Uterus (tissue), 3 donors: ENCODE measurements at regions not wholly inside any gene's neighbourhood (a gene's known extent, or its start where the extent isn't known, plus 50 kb on each side); places are given as distances from the start of the nearest gene placed in this dataset.

Experiments
- DNase-seq, 2 donors: peaks; one replicate each; pipeline ENCODE4 v3.0.0-alpha.2; 2019 to 2020
- H3K27ac ChIP-seq, 2 donors: fragments of 200-600 bp; sonication (generic); 1 replicate in 1 of 2; 2 replicates in 1 of 2; pipeline ENCODE4 v1.5.1; 2016 to 2018
- H3K27me3 ChIP-seq, 2 donors: fragments of 200-600 bp; sonication (generic); one replicate each; pipeline ENCODE4 v1.5.1; 2018 to 2019; ENCODE audit warnings: control low read depth in 1 of 2
- H3K36me3 ChIP-seq, 2 donors: fragments of 200-600 bp; sonication (generic); one replicate each; pipeline ENCODE4 v1.5.1; 2019; ENCODE audit warnings: control low read depth in 1 of 2
- H3K4me1 ChIP-seq, 2 donors: fragments of 200-600 bp; sonication (generic); one replicate each; pipeline ENCODE4 v1.5.1; 2018 to 2019; ENCODE audit warnings: control low read depth in 1 of 2
- H3K4me3 ChIP-seq, 2 donors: fragments of 200-600 bp; sonication (generic); 1 replicate in 1 of 2; 2 replicates in 1 of 2; pipeline ENCODE4 v1.5.1; 2018 to 2019; ENCODE audit warnings: mild to moderate bottlenecking in 1 of 2
- H3K9me3 ChIP-seq, 2 donors: fragments of 200-600 bp; sonication (generic); one replicate each; pipeline ENCODE4 v1.5.1; 2019; ENCODE audit warnings: control low read depth in 1 of 2
- POLR2A ChIP-seq, 2 donors: fragments of 450-650 bp; IDR thresholded peaks; one replicate each; pipeline ENCODE4 v1.6.1; 2016; ENCODE audit warnings: antibody characterized with exemption in 2 of 2, mild to moderate bottlenecking in 1 of 2, moderate library complexity in 1 of 2
- intact Hi-C: fragments of 100-400 bp; cut with DNase I; formaldehyde crosslinking; loops from one replicate; pipeline ENCODE4 v1.15.1; 2023; ENCODE audit warnings: low total_unique reads
- TF ChIP-seq, protein P1 (sequence below), 4 experiments: fragments of 200-600 bp in 2 of 4; fragments of 450-650 bp in 2 of 4; sonication (generic) in 2 of 4; IDR thresholded peaks; one replicate each; pipeline ENCODE4 v1.5.1; 2016 to 2019; ENCODE audit warnings: antibody characterized with exemption in 4 of 4, mild to moderate bottlenecking in 2 of 4, moderate library complexity in 1 of 4
- donor health status: DM: yes; HTN: yes; CAD: no.

DNA sequence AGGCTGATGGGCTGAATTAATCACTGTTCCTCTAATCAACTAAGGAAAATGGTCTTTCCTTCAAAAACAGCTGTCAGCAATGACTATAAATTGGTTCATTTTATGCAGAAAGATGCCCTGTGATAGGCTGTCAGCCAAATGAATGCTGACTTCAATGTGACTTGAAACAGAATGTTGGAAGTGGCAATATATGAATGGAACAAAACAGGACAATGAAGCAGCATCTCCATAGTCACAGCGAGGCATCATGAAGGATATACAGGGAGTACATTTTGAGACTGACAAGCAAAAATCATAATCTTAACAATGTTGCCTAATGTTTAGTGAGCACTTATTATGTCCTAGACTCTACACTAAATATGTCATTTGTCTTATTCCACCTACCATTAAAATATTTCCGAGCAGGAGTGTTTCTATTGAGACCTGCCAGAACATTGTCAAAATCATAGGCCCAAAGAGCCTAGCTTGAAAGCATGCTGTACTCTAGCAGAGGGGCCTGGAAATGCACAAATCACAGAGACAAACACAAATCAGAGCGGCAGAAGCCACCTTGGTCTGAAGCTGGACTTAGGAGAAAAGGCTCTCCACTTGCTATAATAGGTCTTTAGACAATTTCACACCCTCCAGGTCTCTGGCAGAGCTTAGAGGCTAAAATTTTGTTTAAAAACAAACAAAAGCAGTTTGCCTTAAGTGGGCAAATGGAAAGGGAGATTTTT is 63.3 kb downstream of the FAM50B start:
- Histone ChIP-seq H3K4me3 (no peak overlapping the region), H3K4me1 (peaks cover 8 to 19% of the 10 kb centered on the region in 2 donors), H3K27ac (peak overlapping the region; percentile 82 to 87), H3K9me3 (no peaks in the 10 kb centered on the region), H3K36me3 (no peaks in the 10 kb centered on the region), H3K27me3 (no peaks in the 10 kb centered on the region)
- intact Hi-C loops = no loop called here
- TF ChIP-seq, protein P1, sequence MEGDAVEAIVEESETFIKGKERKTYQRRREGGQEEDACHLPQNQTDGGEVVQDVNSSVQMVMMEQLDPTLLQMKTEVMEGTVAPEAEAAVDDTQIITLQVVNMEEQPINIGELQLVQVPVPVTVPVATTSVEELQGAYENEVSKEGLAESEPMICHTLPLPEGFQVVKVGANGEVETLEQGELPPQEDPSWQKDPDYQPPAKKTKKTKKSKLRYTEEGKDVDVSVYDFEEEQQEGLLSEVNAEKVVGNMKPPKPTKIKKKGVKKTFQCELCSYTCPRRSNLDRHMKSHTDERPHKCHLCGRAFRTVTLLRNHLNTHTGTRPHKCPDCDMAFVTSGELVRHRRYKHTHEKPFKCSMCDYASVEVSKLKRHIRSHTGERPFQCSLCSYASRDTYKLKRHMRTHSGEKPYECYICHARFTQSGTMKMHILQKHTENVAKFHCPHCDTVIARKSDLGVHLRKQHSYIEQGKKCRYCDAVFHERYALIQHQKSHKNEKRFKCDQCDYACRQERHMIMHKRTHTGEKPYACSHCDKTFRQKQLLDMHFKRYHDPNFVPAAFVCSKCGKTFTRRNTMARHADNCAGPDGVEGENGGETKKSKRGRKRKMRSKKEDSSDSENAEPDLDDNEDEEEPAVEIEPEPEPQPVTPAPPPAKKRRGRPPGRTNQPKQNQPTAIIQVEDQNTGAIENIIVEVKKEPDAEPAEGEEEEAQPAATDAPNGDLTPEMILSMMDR (IDR thresholded peaks at IDR 0.05) = no peak
- TF ChIP-seq POLR2A (IDR thresholded peaks at IDR 0.05) = no peak
- peak; percentile 11 to 15 for DNase-seq

DNA sequence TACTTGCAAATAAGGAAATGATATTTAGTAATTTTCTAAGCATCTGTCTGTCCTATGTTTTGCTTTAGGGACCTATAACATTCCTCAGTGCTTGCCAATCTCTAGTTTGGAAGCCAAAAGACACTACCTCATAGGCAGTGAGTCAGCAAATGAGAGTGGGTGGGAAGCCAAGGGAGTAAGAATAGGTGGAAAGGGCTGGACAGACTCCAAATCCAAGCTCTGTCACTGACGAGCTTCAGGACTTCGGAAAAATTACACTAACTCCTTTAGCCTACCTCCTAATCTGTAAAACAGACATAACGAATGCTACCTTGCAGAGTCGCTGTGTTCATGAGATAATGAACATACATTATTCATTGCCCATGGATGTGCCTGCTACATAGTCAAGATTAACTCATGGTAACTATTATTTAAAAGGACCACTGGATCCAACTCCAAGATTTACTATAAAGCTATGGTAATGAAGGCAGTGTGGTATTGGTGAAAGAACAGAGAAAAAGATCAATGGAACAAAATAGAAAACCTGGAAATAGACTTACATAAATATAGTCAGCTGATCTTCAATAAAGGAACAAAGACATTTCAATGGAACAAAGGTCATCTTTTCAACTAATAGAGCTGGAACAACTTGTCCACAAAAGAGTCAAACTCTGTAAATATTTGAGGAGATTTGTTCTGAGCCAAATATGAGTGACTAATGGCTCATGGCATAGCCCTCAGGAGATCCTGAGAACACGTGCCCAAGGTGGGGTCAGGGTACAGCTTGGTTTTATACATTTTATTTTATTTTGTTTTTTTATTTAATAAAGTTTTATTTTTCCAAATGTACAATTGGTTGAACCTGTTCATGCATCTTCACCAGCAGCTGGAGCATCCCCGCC is 64.1 kb downstream of the FAM50B start:
- TF ChIP-seq, protein P1 (IDR thresholded peaks at IDR 0.05) = no peak
- no peak for TF ChIP-seq POLR2A (IDR thresholded peaks at IDR 0.05)
- Histone ChIP-seq H3K4me3 (no peak overlapping the region), H3K27me3 (no peaks in the 10 kb centered on the region), H3K9me3 (no peaks in the 10 kb centered on the region), H3K4me1 (peaks cover 8 to 19% of the 10 kb centered on the region in 2 donors), H3K36me3 (no peaks in the 10 kb centered on the region), H3K27ac (peak overlapping the region; percentile 82 to 87)
- intact Hi-C loops = no loop called here
- DNase-seq = peak; percentile 76 to 92

DNA sequence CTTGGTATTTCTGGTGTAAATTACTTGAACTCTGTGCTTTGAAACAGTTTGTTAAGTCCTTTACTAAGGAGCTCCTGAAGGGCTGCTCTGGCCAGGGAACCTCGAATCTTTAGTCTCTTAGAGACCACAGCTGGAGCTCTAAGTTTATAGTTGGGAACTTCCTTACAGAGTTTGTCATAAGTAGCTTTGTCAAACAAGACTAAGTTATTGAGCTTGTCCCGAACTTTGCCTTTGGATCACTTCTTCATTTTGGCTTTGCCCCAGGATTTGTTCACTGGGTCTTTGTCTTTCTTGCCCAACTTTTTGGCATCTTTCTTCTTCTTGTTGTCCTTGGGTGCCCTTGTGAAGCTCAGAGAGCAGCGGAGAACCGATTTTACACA is 64.8 kb downstream of the FAM50B start:
- H3K4me1 ChIP-seq = peaks cover 8 to 19% of the 10 kb centered on the region in 2 donors
- no peaks in the 10 kb centered on the region for H3K36me3 ChIP-seq
- H3K27ac ChIP-seq = peak overlapping the region; percentile 82 to 87
- intact Hi-C loops = no loop called here
- no peak overlapping the region for H3K4me3 ChIP-seq
- TF ChIP-seq, protein P1 (IDR thresholded peaks at IDR 0.05) = no peak
- TF ChIP-seq POLR2A (IDR thresholded peaks at IDR 0.05) = no peak
- no peaks in the 10 kb centered on the region for H3K27me3 ChIP-seq
- no peaks in the 10 kb centered on the region for H3K9me3 ChIP-seq
- DNase-seq = no peak

DNA sequence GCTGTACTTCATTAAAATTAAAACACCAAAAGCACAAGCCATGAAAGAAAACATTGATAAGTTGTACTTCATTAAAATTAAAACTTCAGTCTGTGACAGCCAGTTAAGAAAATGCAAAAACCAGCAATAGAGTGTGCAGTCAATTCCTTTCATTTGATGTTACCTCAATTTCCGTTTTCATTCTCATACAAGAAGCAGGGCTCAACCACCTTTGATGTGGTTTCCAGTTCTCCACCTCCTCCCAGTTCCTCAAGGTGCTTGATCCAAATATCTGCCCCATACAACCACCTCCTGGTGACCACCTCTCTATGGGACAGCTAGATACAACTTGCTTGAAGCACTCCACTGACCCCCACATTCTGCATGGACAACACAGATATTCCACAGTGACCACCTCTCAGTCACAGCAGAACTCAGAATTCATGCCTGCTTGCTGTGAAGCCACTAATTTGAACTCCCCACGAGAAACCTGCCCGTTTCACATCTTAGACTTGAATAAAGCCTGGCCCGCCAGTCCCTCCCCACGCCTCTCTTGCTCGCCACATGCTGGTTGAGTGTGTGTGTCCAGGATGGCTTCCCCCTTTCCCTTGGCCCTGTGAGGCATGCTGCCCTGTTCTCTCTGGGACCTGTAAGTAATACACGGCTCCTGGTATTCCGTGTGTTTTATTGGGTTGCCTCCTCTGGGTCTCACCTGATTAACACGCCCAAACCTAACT is 66.1 kb downstream of the FAM50B start:
- intact Hi-C loops = no loop called here
- no peak for DNase-seq
- H3K36me3 ChIP-seq = no peaks in the 10 kb centered on the region
- TF ChIP-seq, protein P1 (IDR thresholded peaks at IDR 0.05) = no peak
- TF ChIP-seq POLR2A (IDR thresholded peaks at IDR 0.05) = no peak
- H3K9me3 ChIP-seq = no peaks in the 10 kb centered on the region
- peaks cover 8 to 16% of the 10 kb centered on the region in 2 donors for H3K4me1 ChIP-seq
- no peak overlapping the region for H3K4me3 ChIP-seq
- H3K27ac ChIP-seq = no peak overlapping the region
- no peaks in the 10 kb centered on the region for H3K27me3 ChIP-seq
